A549 (cell line): ENCODE measurements at regions not wholly inside any gene's neighbourhood (a gene's known extent, or its start where the extent isn't known, plus 50 kb on each side); places are given as distances from the start of the nearest gene placed in this dataset.
"Not testable (repeated sequence)": the region's sequence is repeated elsewhere in the genome, so short reads cannot be mapped to it uniquely, and the experiment has no call there.

Experiments used
- ATAC-seq, 2 experiments: fragments of 200-7000 bp in 1 of 2; fragments of >200 bp in 1 of 2; cut with Nextera tagmentation in 1 of 2; cut with Tn5 transposase in 1 of 2; 3 replicates each; pipeline versions ENCODE4 v1.8.0 to v1.9.1; 2018 to 2020; ENCODE audit warnings: mild to moderate bottlenecking in 1 of 2, moderate library complexity in 1 of 2
- CTCF ChIA-PET: fragments of 300-600 bp; sonication (Branson Sonifier 250); formaldehyde crosslinking; extraction: SDS; loops from one replicate; lab custom pipeline; 2021; ENCODE audit warnings: antibody characterized with exemption, inconsistent platforms; lab: Yijun Ruan, JAX
- POLR2A ChIA-PET: fragments of 350-600 bp; formaldehyde crosslinking; extraction: SDS; loops from one replicate; lab custom pipeline; 2021; ENCODE audit warnings: antibody characterized with exemption, inconsistent platforms; lab: Yijun Ruan, JAX
- DNase-seq, 2 experiments: peaks; one replicate each; pipeline versions ENCODE4 v3.0.0 to v3.0.0-alpha.2; 2011 to 2016; ENCODE audit warnings: low read depth in 1 of 2, low spot score in 1 of 2
- FAIRE-seq: peaks from 2 replicates; lab custom pipeline; 2011; peaks lifted over from hg19 to GRCh38; lab: Jason Lieb, UNC
- H3K27ac ChIP-seq, 2 experiments: fragments of >200 bp; sonication (Bioruptor Twin); formaldehyde crosslinking; 3 replicates each; pipeline ENCODE4 v1.5.1; 2016 to 2017
- H3K4me1 ChIP-seq: fragments of >200 bp; sonication (Bioruptor Twin); formaldehyde crosslinking; 3 replicates; pipeline ENCODE4 v1.6.1; 2016
- H3K4me2 ChIP-seq: fragments of >200 bp; sonication (Bioruptor Twin); formaldehyde crosslinking; 3 replicates; pipeline ENCODE4 v1.6.1; 2016
- H3K4me3 ChIP-seq: fragments of >200 bp; sonication (Bioruptor Twin); formaldehyde crosslinking; 3 replicates; pipeline ENCODE4 v1.5.1; 2016
- H3K9me3 ChIP-seq: fragments of >200 bp; sonication (Bioruptor Twin); formaldehyde crosslinking; 3 replicates; pipeline ENCODE4 v1.6.1; 2016
- BCL3 ChIP-seq: fragments of >200 bp; sonication (Bioruptor Twin); formaldehyde crosslinking; IDR thresholded peaks from 3 replicates; pipeline ENCODE4 v1.6.1; 2016
- BHLHE40 ChIP-seq: IDR thresholded peaks from 2 replicates; pipeline ENCODE4 v1.6.1; 2012; ENCODE audit warnings: low read depth, low read length, inconsistent platforms
- CEBPB ChIP-seq, 2 experiments: fragments of >200 bp in 1 of 2; sonication (Bioruptor Twin) in 1 of 2; formaldehyde crosslinking in 1 of 2; IDR thresholded peaks; 2 replicates each; pipeline ENCODE4 v1.6.1; 2012 to 2016
- CHD2 ChIP-seq: fragments of 150-350 bp; IDR thresholded peaks from 2 replicates; pipeline ENCODE4 v1.6.1; 2014; ENCODE audit warnings: low read length; ENCODE audit not compliant: partially characterized antibody
- EHMT2 ChIP-seq: fragments of 200-600 bp; sonication (generic); IDR thresholded peaks from 2 replicates; pipeline ENCODE4 v1.6.1; 2016; ENCODE audit warnings: antibody characterized with exemption, low read depth, mild to moderate bottlenecking, moderate library complexity
- FOXS1 ChIP-seq: fragments of 250-450 bp; sonication (Bioruptor Pico); IDR thresholded peaks from 2 replicates; pipeline ENCODE4 v1.5.0; 2020; ENCODE audit warnings: mild to moderate bottlenecking, moderate library complexity
- GATA3 ChIP-seq: IDR thresholded peaks from 2 replicates; pipeline ENCODE4 v1.6.1; 2012; ENCODE audit warnings: borderline replicate concordance
- HOXB13 ChIP-seq: fragments of 250-450 bp; sonication (Bioruptor Pico); IDR thresholded peaks from 2 replicates; pipeline ENCODE4 v1.5.0; 2020; ENCODE audit warnings: low read depth, mild to moderate bottlenecking, moderate library complexity
- JUNB ChIP-seq: fragments of >200 bp; sonication (Bioruptor Twin); formaldehyde crosslinking; IDR thresholded peaks from 2 replicates; pipeline ENCODE4 v1.6.1; 2016
- MAFK ChIP-seq: fragments of 450-650 bp; IDR thresholded peaks from 2 replicates; pipeline ENCODE4 v1.6.1; 2014; ENCODE audit not compliant: partially characterized antibody
- MYC ChIP-seq: IDR thresholded peaks from 2 replicates; pipeline ENCODE4 v1.6.1; 2012; ENCODE audit warnings: mild to moderate bottlenecking, inconsistent platforms, low read length, improper control_type of control experiment, borderline replicate concordance
- PHF8 ChIP-seq: fragments of 200-600 bp; sonication (generic); IDR thresholded peaks from 2 replicates; pipeline ENCODE4 v1.6.1; 2016; ENCODE audit warnings: low read depth, mild to moderate bottlenecking, antibody characterized with exemption, moderate library complexity, borderline replicate concordance
- RNF2 ChIP-seq: fragments of 200-600 bp; sonication (generic); IDR thresholded peaks from 2 replicates; pipeline ENCODE4 v1.6.1; 2016; ENCODE audit warnings: low read depth, mild to moderate bottlenecking, antibody characterized with exemption, moderate library complexity, borderline replicate concordance
- TFCP2L1 ChIP-seq: fragments of 250-450 bp; sonication (Bioruptor Pico); IDR thresholded peaks from 2 replicates; pipeline ENCODE4 v1.5.0; 2021; ENCODE audit warnings: mild to moderate bottlenecking
- ZSCAN20 ChIP-seq: fragments of 250-450 bp; sonication (Bioruptor Pico); IDR thresholded peaks from 2 replicates; pipeline ENCODE4 v1.8.0; 2022; ENCODE audit warnings: mild to moderate bottlenecking, moderate library complexity
- WGBS: methylation state at CpG from one replicate; pipeline ENCODE4 v1.1.6; 2017; ENCODE audit errors: missing lambda C conversion rate; 5-methylcytosine and 5-hydroxymethylcytosine counted together
- TF ChIP-seq, protein P1 (sequence below): IDR thresholded peaks from 2 replicates; pipeline ENCODE4 v1.6.1; 2012
- TF ChIP-seq, protein P2 (sequence below): fragments of 250-450 bp; sonication (Bioruptor Pico); IDR thresholded peaks from 2 replicates; pipeline ENCODE4 v1.5.0; 2021; ENCODE audit warnings: mild to moderate bottlenecking, moderate library complexity, borderline replicate concordance

DNA sequence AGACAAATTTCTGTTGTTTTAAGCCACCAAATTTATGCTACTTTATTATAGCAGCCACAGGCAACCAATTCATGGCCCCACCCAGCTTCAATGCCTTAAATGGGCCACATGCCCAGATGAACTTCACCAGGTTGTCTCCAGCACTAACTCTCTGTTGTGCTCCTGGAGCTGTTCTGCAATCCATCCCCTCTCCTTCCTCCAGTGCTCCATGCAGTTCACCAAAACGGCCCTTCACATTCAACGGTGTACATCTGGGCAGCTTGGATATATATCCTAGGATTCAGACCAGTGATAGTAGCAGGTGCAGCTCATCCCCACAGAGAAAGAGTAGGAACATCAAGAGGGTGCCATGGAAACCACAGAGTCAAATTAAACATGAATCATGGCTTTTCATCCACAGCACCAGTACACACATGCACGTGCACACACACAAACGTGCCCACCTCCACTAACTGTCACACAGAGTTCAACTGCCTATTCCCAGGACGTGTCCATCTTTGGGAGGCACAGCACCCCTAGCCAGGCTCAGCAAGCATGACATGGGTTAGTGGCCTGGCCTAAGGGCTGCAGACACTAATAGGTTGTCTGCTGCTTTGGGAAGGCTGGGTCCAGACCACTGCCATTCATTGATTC is 134.5 kb downstream of the MED10 start:
- FAIRE-seq: no peak
- no peak for TF ChIP-seq CHD2
- TF ChIP-seq CEBPB (IDR thresholded peaks at IDR 0.05): no peak
- TF ChIP-seq, protein P1, sequence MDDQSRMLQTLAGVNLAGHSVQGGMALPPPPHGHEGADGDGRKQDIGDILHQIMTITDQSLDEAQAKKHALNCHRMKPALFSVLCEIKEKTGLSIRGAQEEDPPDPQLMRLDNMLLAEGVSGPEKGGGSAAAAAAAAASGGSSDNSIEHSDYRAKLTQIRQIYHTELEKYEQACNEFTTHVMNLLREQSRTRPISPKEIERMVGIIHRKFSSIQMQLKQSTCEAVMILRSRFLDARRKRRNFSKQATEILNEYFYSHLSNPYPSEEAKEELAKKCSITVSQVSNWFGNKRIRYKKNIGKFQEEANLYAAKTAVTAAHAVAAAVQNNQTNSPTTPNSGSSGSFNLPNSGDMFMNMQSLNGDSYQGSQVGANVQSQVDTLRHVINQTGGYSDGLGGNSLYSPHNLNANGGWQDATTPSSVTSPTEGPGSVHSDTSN: no peak
- TF ChIP-seq MAFK: no peak
- TF ChIP-seq BHLHE40: no peak
- no peak for TF ChIP-seq ZSCAN20 (CRISPR knock-in tag)
- no peak for TF ChIP-seq MYC
- TF ChIP-seq JUNB: no peak
- no peak for TF ChIP-seq EHMT2
- no peak for TF ChIP-seq GATA3
- TF ChIP-seq HOXB13: no peak
- TF ChIP-seq BCL3: no peak
- TF ChIP-seq PHF8: no peak
- Histone ChIP-seq H3K4me2 (no peak overlapping the region), H3K4me1 (no peaks in the 10 kb centered on the region), H3K27ac (no peak overlapping the region), H3K9me3 (peaks cover 4% of the 10 kb centered on the region; the same call in 1 of the 3 replicates), H3K4me3 (no peak overlapping the region)
- ATAC-seq: no peak
- WGBS: 6% methylated on average over 5 of the region's 5 CpGs
- CTCF ChIA-PET: interaction anchor here (1.4 kb wide), 1 partner anchor 14 kb away, joined by 3 read pairs; no protein-coding TSS in a partner anchor
- POLR2A ChIA-PET: no interaction called here
- DNase-seq: no peak

DNA sequence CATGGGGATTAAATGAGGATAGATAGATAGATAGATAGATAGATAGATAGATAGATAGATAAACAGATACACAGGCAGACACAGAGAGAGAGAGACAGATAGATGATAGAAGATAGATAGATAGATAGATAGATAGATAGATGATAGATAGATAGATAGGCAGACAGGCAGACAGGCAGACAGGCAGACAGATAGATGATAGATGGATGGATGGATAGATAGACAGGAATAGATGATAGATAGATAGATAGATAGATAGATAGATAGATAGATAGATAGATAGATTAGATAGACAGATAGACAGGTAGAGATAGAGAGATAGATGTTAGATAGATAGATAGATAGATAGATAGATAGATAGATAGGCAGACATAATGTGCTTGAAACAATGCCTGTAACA is 137.3 kb downstream of the MED10 start:
- H3K4me1 ChIP-seq, H3K27ac ChIP-seq, H3K4me2 ChIP-seq, CTCF ChIA-PET, H3K9me3 ChIP-seq, POLR2A ChIA-PET, ATAC-seq, FAIRE-seq, DNase-seq, H3K4me3 ChIP-seq: not testable (repeated sequence)

DNA sequence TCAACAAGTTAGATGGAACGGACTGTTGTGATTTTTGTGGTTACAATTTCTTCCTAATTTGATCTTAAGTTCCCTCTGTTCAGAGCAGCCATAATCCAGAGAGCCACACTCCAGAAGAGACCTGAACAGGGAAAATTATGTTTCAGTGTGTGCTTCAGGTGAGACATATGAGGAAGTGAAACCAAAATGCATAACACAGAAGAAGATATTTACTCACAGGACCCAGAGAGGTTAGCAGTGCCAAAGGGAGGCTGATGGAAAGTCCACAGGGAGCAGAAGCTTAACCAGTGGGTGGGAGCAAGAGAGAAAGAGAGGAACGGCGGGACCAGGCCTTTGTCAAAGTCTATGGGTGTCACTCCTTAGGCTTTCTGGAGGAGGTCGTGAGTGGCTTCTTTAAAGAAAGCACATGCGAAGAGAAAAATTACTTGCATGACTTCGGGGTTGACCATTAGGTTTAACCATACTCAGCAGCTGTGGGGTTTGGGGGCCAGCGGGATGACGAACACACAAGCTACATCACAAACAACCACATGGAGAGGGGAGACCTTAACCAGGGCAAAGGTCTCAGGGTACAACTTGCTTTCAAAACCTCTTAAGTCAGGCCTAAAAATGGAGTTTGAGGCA is 141.4 kb downstream of the MED10 start:
- Histone ChIP-seq H3K4me2 (no peak overlapping the region), H3K4me1 (no peaks in the 10 kb centered on the region), H3K4me3 (no peak overlapping the region), H3K9me3 (peaks cover 4% of the 10 kb centered on the region; the same call in 1 of the 3 replicates), H3K27ac (no peak overlapping the region)
- DNase-seq (no peak), FAIRE-seq (no peak), ATAC-seq (no peak)
- WGBS: 65% methylated on average over 8 of the region's 8 CpGs
- TF ChIP-seq TFCP2L1 (no peak), RNF2 (no peak), BHLHE40 (no peak), CEBPB (IDR thresholded peaks at IDR 0.05) (no peak), CHD2 (no peak), FOXS1 (CRISPR knock-in tag) (no peak)
- TF ChIP-seq, protein P2, sequence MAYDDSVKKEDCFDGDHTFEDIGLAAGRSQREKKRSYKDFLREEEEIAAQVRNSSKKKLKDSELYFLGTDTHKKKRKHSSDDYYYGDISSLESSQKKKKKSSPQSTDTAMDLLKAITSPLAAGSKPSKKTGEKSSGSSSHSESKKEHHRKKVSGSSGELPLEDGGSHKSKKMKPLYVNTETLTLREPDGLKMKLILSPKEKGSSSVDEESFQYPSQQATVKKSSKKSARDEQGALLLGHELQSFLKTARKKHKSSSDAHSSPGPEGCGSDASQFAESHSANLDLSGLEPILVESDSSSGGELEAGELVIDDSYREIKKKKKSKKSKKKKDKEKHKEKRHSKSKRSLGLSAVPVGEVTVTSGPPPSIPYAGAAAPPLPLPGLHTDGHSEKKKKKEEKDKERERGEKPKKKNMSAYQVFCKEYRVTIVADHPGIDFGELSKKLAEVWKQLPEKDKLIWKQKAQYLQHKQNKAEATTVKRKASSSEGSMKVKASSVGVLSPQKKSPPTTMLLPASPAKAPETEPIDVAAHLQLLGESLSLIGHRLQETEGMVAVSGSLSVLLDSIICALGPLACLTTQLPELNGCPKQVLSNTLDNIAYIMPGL (CRISPR knock-in tag): no peak
- ChIA-PET POLR2A (no interaction called here), CTCF (interaction anchor here (1.8 kb wide), 1 partner anchor 10 kb away, joined by 3 read pairs; no protein-coding TSS in a partner anchor)
